ENCODE measurements at regions not wholly inside any gene's neighbourhood (a gene's known extent, or its start where the extent isn't known, plus 50 kb on each side); places are given as distances from the start of the nearest gene placed in this dataset.
"Not testable (repeated sequence)": the region's sequence is repeated elsewhere in the genome, so short reads cannot be mapped to it uniquely, and the experiment has no call there.

DNA sequence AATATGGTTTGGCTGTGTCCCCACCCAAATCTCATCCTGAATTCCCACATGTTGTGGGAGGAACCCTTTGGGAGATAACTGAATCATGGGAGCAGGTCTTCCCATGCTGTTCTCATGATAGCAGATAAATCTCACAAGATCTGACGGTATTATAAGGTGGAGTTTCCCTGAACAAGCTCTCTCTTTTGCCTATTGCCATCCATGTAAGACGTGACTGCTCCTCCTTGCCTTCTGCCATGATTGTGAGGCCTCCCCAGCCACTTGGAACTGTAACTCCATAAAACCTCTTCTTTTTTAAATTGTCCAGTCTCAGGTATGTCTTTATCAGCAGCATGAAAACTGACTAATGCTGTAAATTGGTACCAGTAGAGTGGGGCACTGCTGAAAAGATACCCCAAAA is 103.3 kb upstream of the LYPLAL1 start:
- not testable (repeated sequence) for DNase-seq

DNA sequence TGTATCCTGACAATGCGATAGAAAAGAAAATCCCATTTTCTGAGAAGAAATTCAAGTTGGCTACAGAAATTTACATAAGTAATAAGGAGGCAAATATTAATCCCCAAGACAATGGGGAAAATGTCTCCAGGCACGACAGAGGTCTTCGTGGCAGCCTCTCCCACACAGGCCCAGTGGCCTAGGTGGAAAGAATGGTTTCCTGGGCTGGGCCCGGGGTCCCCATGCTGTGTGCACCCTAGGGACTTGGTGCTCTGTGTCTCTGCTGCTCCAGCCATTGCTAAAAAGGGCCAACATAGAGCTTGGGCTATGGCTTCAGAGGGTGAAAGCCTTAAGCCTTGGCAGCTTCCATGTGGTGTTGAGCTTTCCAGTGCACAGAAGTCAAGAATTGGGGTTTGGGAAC is 102.5 kb upstream of the LYPLAL1 start:
- no peak for DNase-seq

DNA sequence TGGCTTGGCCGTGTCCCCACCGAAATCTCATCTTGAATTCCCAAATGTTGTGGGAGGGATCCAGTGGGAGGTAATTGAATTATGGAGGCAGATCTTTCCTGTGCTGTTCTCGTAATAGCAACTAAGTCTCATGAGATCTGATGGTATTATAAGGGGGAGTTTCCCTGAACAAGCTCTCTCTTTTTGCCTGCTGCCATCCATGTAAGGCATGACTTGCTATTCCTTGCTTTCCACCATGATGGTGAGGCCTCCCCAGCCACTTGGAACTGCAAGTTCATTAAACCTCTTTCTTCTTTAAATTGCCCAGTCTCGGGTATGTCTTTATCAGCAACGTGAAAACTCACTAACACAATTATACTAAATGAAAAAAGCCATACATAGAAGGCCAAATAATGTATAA is 101.3 kb upstream of the LYPLAL1 start:
- no peak for DNase-seq

DNA sequence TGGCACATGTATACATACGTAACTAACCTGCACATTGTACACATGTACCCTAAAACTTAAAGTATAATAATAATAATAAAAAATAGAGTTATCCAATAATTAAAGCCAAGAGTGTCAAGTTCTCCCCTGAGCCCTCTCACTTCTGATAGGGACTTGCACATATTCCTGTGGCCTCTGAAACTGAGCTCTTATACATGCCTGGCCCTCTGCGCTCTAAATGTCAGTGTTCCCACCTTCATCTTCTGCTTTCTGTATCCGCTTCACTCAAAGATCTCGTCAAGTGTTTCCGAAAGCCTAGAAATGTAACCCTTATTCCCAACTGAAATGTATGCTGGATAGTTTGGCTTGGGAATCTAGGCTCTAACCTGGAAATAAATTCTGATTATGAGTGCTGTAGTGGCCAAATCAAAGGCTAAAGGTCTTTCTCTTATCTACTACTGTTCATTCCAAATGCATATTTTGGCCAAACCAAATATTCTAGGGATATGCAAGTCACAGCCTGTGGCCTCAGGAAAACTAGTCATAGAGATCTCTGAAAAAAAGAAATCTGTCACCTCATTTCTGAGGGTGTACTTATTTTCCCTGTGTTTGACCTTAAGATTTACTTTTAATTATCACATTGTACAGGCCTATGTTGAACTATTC is 99.5 kb upstream of the LYPLAL1 start:
- DNase-seq = no peak

DNA sequence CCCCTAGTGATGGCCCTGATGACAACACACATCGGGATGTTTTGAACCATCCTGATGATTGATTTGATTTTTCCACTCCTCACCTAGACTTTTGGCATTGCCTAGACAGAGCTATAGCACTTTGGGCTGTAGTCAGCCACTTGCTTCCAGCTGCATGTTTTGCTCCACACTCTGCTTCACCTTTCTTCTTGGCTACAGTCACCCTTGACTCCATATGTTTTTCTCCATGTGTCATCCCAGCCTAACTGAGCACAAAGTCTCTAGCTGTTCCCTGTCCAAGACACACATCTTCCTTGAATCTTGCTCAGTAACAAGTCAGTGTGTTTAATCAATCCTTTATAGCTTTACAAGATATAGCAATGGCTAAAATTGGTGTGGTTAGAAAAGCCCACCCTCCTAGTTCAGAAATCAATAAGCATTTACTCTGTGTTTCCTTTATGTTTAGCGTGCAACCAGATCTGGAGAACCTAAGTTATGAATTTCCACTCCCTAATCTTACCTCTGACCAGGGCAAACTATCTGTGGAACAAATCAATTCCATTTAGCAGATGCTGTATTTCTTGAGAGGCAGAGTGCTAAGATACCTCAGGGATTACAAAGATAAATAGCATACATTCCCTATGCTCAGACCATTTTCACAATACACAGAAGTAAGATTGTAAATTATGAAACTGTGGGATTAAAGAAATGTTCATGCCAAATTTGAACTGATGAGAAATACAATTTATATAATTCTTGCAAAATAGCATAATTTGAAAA is 98.4 kb upstream of the LYPLAL1 start:
- DNase-seq = no peak

DNA sequence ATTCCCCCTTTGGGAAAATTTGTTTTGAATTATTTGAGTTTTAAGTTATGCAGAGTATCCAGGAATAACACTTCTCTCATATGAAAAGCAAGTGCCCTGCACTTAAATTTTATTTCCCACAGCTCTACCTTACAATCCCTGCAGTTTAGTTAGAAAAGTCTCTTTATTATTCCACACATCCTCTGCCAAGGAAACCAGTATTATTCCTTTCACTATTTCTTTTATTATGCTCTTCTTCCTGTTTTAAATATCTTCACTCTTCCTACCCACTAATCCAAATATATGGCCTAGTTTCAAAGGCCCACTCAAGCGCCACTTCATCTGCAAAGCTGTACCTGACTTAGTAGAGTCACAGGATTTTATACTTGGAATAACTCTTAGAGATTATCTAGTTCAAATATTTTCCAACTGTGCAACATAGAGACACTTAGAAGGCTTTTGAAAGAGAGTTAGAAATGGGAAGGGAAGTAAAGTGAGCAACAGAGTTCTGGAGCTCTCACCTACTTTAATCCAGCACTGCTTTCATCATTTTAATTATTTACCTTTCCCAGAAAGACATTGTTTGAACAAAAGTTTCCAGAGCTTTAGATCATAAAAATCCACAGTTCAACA is 97.2 kb upstream of the LYPLAL1 start:
- no peak for DNase-seq

DNA sequence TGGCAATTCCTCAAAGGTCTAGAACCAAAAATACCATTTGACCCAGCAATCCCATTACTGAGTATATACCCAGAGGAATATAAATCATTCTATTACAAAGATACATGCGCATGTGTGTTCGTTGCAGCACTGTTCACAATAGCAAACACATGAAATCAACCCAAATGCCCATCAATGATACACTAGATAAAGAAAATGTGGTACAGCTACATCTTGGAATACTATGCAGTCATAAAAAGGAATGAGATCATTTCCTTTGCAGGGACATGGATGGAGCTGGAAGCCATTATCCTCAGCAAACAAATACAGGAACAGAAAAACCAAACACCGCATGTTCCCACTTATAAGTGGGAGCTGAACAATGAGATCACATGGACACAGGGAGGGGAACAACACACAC is 95.9 kb upstream of the LYPLAL1 start:
- not testable (repeated sequence) for DNase-seq

DNA sequence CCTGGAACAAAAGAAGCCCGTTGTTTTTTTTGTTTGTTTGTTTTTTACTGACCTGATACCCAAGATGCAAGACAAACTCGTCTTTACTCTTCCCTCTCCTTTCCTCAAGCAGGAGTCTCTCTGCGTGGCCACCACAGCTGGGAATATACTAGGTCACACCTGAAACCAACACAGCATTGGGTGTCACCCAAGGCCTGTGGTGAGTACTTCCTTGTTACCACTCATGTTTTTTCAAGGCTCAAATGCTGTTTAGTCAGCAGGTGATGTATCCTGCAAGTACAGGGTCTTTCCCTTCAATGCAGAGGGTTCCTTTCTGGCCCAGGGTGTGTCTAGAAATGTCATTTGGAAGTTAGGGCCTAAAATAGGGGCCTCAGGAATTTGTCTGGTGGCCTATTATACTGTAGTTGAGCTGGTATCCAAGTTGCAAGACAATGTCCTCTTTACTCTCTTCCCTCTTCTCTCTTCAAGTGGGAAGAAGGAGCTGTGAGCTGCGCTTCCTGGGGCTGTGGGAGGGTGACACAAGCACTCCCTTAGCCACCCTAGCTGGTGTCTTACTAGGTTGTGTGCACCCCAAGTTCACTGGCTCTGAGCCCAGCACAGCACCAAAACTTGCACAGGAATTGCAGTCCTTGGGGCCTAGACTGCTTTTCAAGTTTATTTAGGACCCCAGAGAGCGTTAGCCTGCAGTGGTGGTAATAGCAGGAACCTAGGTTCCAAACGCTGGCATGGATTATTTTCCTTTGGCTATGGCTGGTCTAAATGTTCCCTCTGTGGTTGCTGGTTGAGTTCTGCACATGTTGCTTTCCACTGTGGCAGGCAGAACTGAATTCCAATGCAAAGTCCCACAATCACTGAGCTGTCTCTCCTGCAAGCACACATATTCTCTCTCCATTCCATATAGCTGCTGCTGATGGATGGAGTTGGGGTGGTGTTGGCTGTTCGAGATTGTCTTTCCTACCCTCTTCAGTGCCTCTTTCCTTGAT is 91.4 kb upstream of the LYPLAL1 start:
- DNase-seq = no peak

DNA sequence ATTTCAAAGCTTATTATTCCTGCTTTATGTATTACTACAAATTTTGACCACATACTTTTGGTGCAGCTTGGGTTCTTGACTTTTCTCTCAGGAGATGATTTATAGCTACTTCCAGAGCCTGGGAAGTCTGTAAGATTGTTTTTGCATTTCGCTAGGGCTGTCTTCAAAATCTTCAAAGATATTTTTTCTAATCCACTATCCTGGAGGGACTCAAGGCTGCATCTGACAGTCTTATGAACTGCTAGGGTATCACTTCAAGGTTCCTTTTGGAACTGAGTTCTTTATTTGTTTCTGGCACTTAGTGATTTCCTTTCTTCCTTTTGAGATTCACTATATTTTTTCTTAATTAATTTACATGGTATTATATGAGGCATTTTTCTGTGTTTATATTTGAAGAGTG is 90.0 kb upstream of the LYPLAL1 start:
- no peak for DNase-seq

DNA sequence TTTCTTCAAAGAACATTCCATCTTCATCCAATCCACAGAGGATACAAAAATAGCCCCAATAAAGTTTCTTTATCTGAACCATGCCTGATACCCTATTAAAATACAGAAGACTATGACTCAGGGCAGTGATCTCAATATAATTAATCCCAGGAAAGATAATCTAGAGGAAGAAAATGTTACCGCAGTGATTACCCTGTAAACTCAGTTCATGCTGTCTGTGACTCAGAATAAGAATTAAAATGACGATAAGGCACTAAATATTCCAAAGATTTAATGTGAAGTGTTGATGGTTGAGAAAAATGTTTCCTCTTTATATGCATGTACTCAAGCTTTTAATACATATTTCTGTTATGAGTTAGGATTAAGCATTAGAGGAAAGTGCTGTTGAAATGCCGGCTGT is 88.6 kb upstream of the LYPLAL1 start:
- DNase-seq = no peak

DNA sequence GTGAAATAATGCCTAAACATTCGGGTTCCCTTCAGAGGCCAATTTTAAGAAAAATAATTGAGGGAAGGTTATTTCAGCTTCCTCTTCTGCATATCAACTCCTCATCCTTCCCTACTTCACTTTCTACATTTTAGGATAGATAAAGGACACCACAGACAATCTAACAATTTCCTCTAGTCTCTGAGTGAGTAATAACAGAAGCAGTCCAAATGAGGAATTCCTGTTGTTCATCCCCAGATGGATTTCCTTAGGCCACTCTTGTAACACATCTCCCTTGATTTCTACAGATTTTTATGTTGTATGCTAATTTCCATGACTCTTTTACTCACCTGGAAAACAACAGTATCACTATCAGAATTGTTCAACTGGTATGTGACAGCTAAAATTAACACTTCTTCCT is 87.7 kb upstream of the LYPLAL1 start:
- DNase-seq = no peak

DNA sequence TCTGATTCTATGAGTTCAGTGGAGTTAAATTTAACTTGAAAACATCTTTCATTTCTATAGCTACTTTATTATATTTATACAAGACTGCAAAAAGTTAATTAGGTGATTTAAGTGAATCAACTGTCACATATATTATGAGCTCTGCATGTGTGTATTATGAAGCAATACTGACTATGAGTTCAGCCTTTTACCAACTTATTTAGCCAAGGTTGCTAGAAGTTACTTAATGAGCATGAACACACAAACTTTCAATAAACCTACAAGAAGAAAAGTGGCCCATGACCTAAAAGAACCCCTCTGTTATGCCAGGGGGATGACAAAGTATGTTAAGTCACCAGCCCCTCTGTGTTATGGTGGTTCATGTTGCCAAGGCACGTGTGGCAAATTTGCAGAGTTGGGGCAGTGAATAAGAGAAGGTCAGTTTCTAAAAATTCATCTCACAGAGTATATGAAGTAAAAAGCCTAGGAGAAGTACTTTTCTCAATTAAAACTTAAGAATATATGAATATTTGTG is 86.7 kb upstream of the LYPLAL1 start:
- DNase-seq = no peak

DNA sequence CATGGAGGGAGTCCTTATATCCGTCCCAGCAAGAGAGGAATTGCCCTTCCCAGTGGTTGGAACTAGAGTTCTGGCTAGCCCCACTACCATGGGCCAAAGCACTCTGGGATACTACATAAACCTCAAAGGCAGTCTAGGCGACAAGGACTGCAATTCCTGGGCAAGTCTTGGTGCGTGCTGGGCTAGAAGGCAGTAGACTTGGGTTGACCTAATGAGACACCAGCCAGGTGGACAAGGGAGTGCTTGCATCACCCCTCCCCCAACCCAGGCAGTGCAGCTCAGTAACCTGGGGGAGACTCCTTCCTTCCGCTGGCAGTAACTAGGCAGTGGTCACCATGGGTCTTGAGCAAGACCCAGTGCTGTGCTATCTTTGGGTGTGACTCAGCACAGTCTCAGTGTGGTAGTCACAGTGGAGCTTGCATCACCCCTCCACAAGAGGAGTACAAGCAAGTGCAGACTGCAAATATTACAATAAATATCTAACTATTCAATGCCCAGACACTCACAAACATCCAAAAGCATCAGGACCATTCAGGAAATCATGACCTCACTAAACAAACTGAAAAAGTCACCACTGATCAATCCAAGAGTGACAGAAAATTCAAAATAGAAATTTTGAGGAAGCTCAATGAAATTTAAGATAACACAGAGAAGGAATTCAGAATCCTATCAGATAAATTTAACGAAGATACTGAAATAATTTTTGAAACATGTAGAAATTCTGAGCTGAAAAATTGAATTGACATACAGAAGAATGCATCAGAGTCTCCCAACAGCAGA is 84.7 kb upstream of the LYPLAL1 start:
- no peak for DNase-seq

DNA sequence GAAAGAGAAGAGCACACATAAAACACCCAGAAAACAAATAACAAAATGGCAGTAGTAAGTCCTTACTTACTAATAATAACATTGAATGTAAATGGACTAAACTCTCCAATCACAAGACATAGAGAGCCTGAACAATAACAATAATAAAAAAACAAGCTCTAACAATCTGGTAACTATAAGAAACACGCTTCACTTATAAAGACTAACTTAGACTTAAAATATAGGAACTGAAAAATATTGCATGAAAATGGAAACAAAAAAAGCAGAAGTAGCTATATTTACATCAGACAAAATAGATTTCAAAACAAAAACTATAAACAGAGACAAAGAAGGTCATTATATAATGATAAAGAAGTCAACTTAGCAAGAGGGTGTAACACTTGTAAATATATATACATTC is 83.1 kb upstream of the LYPLAL1 start:
- DNase-seq = no peak

DNA sequence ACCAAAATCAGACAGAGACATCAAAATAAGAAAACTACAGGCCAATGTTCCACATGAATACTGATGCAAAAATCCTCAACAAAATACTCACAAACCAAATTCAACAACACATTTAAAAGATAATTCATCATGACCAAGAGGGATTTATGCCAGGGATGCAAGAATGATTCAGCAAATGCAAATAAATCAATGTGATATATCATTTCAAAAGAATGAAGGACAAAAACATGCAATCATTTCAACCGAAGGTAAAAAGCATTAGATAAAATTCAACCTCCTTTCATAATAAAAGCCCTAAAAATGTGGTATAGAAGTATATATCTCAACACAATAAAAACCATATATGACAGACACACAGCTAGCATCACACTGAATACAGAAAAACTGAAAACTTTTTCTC is 81.5 kb upstream of the LYPLAL1 start:
- DNase-seq = no peak

DNA sequence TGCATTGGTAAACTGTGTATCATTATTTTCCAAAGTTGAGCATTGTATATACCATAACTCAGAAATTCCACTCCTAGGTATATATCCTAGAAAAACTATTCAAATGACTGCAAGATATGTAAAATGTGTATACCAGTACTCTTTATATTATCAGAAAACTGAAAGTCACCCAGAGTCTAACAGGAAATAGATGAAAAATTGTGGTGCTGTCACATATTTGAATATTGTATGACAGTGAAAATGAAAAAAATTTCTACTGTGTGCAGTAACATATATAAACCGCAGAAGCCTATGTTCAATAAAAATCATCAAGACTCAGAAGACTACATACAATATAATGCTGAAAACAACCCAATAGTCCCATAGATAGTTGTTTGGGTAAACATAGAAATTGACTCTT is 74.4 kb upstream of the LYPLAL1 start:
- DNase-seq = no peak

DNA sequence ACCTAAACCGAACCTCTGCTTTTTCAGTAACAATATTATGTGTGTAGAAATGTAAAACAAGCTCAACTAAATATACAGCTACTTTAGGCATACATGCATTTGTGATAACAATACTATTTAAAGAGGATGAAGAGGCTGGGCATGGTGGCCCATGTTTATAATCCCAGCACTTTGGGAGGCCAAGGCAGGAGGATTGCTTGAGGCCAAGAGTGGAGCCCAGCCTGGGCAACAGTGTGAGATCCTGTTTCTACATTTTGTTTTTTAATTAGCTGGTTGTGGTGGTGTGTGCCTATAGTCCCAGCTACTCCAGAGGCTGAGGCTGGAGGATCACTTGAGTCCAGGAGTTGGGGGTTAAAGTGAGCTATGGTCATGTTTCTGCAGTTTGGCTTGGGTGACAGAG is 73.6 kb upstream of the LYPLAL1 start:
- DNase-seq = no peak

DNA sequence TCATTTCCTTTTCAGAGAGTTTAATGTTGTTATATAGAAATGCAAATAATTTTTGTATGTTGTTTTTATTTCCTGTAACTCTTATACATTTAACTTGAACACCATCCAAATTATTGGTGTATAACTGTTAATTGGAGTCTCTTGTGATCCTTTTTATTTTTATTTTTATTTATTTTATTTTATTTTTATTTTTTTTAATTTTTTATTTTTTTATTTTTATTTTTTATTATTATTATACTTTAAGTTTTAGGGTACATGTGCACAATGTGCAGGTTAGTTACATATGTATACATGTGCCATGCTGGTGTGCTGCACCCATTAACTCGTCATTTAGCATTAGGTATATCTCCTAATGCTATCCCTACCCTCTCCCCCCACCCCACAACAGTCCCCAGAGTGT is 71.2 kb upstream of the LYPLAL1 start:
- DNase-seq = not testable (repeated sequence)

DNA sequence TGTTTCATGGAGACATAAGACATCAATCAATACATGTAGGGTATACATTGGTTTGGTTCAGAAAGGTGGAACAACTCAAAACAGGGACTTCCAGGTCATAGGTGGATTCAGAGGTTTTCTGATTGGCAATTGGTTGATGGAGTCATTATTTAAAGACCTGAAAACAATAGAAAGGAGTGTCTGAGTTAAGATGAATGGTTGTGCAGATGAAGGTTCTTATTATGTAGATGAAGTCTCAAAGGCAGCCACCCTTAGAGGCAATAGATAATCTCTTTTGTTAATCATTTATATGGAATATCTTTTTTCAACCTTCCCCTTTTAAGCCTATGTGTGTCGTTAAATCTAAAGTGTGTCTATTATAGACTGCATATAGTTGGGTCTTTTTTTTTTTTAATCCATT is 67.8 kb upstream of the LYPLAL1 start:
- no peak for DNase-seq

DNA sequence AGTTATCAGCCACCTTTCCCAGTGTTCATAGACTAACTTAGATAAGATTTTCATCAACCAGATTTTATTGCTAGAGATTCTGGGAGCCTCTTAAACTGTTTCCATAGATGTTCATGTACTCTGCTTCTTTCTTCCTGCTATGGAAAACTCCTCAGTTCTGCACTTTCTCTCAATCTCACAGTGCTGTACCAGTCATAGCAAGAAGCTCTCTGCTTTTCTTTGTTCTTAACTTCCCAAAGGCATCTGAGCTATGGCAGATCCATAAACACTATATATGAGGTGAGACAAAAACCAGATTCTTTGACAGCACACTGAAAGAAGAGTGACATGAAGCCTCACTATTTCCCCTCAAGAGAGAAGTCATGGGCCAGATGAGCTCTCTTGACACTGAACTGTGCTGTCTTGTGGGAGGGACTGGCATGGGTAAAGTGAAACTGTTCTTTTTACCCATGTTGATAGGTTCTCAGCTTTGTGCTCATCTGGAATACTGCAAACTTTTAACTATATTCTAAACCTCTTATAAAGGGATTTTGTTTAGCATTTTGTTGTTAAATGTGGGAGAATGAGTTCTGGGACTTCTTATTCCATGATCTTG is 64.2 kb upstream of the LYPLAL1 start:
- DNase-seq = no peak

DNA sequence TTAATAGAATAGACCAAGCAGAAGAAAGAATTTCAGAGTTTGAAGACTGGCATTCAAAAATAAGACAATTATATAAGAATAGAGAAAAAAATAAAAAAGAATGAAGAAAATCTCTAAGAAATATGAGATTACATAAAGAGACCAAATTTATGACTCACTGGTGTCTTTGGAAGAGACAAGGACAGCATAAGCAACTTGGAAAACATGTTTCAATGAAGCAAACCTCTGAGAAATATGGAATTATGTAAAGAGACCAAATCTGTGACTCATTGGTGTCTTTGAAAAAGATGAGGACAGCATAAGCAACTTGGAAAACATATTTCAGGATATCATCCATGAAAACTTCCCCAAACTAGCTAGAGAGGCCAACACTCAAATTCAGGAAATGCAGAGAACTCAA is 60.4 kb upstream of the LYPLAL1 start:
- DNase-seq = no peak

DNA sequence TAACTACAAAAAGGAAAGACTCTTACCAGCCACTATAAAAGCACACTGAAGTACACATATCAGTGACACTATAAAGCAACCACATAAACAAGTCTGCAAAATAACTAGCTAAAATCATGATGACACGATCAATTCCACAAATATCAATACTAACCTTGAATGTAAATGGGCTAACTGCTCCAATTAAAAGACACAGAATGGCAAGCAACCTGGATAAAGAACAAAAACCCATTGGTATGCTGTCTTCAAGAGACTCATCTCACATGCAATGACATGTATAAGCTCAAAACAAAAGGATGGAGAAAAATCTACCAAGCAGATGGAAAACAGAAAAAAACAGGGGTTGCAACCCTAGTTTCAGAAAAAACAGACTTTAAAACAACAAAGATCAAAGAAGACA is 59.7 kb upstream of the LYPLAL1 start:
- no peak for DNase-seq

All from NCI-H187 treated with DMSO at 0.1 percent for 48 hours (cell line).